Superior temporal gyrus (tissue), 1 donor: ENCODE measurements at regions not wholly inside any gene's neighbourhood (a gene's known extent, or its start where the extent isn't known, plus 50 kb on each side); places are given as distances from the start of the nearest gene placed in this dataset.

Experiments used
- DNase-seq: peaks from one replicate; pipeline ENCODE4 v3.0.0-alpha.2; 2016; ENCODE audit errors: extremely low spot score

DNA sequence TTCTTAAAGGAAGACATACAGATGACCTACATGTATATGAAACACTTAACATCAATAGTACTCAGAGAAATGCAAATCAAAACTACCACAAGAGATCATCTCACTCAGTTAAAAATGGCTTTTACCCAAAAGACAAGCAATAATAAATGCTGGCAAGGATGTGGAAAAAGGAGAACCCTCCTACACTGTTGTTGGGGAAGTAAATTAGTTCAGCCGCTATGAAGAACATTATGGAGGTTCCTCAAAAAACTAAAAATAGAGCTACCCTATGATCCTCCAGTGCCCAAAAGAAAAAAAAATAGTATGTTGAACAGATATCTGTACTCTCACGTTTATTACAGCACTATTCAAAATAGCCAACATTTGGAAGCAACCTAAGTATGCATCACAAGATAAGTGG lies 1579.4 kb upstream of the TMEFF2 start:
- DNase-seq = no peak

DNA sequence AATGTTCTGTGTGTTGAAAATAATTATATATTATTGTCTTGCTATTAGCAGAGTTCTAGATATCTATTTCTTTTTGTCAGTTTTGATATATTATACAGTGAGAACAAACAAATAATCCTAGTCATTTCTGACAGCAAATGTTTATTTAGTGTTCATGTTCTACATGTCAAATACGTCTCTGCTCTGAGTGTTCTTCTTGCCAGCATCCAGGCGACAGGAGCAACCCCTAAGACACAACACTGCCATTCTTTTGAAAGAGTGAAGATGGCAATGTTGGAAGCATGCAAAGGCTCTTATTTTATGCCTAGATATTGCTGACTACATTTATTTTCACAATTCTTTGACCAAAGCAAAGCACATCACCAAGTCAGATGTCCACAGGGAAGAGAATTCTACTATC lies 1556.6 kb upstream of the TMEFF2 start:
- no peak for DNase-seq

DNA sequence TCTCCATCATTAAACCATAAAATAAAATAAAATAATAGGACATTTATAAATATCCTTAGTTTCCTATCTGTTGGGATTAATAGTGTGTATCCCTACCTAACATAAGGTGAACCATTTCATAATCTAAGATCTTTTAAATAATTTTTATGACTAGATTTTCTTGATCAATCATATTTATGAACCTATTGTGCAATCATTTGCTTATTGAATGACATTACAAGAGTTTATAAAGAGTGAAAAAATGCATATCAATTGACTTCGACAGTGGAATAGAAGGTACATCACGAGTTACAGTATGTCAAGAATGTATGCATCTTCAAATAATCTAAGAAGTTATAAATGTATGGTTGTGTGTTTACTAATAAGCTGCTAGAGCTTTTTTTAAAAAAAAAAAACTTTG lies 1554.8 kb upstream of the TMEFF2 start:
- DNase-seq = no peak

DNA sequence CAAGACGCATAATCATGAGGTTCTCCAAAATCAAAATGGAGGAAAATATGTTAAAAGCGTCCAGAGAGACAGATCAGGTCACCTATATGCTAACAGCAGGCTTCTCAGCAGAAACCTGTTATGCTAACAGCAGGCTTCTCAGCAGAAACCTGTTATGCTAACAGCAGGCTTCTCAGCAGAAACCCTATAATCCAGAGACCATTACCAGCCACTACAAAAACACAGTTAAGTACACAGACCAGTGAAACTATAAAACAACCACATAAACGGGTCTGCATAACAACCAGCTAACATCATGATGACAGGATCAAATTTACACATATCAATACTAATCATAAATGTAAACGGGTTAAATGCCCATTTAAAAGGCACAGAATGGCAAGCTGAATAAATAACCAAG lies 1548.4 kb upstream of the TMEFF2 start:
- no peak for DNase-seq

DNA sequence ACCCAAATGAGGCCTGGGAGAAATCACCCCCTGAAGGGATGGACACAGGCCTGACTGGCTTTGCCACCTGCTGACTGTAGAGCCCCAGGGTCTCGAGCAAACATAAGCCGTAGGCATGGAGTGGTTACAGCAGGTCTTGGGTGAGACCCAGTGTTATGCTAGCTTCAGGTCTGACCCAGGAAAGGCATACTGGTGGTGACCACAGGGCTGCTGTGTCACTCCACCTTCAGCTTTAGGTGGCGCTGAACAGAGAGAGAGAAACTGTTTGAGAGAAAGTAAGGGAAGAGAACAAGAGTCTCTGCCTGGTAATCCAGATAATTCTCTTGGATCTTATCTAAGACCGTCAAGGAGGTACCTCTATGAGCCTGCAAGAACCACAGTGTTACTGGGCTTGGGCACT lies 1544.2 kb upstream of the TMEFF2 start:
- no peak for DNase-seq

DNA sequence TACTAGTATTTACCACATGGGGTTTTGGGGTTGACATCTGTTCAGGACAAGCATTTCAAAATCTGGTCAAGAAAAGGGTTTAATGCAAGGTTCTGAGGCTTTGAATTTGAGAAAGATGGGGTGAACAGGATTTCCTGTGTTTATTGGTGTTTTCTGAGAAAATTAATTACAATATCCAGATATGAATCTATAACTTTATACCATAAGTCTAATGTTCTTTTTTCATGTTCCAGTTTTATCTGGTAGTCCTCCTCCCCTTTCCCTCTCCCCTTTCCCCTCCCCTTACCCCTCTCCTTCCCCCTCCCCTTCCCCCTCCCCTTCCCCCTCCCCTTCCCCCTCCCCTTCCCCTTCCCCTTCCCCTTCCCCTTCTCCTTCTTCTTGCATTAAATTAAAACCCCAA lies 1518.2 kb upstream of the TMEFF2 start:
- no peak for DNase-seq

DNA sequence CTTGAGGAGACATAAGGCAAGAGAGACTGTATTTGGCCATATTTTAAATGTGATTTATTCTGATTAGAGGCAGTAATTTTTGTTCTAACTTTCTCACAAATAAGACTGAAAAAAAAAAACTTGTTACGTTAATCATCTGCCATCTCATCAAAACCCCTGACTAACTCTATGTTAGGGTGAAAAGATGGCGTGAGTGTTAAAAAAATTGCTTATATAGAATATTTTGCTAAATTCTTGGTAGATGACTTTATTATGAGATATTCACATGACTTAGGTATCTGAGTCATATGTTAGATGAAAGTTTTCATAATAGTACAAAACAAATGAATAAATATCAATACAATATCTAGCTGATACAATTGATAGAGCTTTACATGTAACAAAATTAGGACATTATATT lies 1508.7 kb upstream of the TMEFF2 start:
- DNase-seq = no peak

DNA sequence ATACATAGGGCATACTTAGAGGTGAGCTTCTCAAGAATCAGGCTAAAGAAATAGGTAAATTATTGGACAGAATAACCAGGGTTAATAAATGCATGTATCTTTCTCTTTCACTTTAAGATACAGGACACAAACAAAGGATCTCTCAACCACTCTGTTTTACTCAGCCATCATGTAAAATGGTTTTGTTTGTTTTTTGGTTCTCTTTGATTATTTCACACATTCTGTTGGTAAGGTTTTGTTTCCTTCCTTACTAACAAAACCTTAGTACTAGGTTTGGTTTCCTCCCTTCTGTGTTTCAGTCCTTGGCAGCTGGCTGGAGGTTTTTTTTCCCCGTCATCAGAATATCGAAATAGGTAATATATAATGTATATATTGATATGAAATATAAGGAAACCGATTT lies 1506.8 kb upstream of the TMEFF2 start:
- no peak for DNase-seq

DNA sequence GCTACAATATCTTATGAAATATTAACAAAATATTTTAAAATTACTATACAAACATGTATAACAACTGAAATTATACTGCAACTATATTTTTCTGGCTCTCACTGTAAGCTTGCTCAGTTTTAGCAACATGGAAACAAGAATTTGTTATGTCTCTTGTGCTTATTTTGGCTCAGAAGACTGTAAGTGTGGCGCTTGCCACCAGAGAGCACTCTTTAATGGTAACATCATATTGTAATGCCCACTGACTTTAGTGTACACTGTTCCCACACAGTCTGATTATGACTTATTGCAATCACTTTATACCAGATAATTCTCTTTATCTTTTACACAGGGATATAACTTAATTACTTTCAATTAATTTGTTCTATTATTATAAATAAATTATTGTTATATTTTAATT lies 1500.6 kb upstream of the TMEFF2 start:
- peak; percentile 32 for DNase-seq

DNA sequence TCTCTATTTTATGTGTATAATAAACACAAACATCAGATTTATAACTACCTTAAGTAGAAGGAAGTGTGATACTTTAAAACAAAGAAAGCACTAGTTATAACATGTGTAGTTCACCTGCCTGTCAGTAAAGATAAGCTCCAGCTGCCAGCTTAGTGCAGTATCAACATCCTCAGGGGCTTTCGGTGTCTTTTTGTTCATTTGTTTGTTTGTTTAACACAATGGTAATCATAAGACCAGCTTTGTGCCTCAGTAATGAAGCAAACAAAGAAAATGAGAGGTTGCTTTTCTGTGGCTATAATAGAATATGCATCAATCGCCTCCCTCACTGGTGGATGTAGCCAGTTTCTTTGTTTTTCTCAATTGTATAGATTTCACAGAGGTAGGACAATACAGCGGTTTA lies 1499.0 kb upstream of the TMEFF2 start:
- no peak for DNase-seq

DNA sequence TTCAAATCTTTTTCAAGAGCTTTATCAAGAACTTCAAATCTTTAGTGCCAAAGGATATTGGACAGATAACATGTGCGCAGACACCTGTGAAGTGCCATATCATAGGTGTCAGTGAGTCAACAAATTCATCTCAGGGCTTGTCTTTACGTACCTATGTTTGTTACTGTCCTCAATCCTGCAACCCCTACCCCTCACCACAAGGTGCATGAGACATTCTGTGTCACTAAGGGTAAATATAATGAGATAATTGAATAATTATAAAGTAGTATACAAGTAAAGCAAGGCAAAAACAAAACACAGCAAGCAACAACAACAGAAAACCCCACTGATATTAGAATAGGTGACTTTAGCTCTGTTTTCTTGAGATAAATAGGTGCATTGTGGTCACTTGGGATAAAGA lies 1495.8 kb upstream of the TMEFF2 start:
- no peak for DNase-seq

DNA sequence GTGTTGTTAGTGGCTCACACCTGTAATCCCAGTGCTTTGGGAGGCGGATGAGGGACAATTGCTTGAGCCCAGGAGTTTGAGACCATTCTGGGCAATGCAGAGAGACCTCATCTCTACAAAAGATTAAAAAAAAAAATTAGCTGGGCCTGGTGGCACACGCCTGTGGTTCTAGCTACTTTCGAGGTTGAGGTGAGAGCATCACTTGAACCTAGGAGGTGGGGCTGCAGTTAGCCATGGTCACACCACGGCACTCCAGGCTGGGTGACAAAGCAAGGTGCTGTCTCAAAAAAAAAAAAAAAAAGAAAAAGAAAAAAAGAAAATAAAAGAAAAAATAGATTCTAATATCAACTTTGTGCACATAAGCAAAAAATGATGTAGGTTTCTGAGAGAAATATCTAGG lies 1492.5 kb upstream of the TMEFF2 start:
- DNase-seq = no peak

DNA sequence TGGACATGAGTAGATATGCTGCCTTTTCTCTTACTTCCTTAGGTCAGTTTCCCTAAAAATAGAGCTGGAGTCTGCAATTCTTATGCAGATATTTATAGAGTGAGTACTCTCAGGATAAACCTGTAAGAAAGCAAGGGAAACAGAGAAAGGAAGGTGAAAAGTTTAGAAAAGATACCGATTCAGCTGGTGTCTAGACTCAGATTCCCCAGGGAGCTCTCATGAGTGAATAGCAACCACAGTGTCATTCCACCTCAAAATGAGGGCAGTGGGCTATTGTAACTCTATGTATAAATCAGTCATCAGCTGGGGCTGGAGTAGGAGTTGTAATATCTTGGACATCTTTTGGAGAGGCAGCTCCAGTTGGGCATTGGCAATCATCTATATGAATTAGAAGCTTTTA lies 1485.1 kb upstream of the TMEFF2 start:
- DNase-seq = no peak

DNA sequence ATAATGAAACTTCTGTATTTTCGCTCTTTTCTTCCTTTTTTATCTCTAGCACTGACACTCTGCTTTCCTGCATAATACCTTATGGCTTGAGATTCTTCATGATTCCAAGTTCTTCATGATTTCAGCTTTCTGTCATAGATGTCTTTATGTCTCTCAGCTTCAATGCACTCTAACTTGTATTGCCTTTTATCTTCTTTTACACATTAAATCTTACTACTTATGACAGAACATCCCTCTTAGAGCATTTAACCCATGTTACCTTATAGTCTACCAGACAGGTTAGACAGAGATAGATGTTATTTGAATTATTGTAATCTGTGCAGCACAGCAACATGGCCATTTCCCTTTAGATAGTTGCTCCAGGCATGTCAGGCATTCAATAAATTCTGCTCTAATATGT lies 1475.7 kb upstream of the TMEFF2 start:
- DNase-seq = no peak

DNA sequence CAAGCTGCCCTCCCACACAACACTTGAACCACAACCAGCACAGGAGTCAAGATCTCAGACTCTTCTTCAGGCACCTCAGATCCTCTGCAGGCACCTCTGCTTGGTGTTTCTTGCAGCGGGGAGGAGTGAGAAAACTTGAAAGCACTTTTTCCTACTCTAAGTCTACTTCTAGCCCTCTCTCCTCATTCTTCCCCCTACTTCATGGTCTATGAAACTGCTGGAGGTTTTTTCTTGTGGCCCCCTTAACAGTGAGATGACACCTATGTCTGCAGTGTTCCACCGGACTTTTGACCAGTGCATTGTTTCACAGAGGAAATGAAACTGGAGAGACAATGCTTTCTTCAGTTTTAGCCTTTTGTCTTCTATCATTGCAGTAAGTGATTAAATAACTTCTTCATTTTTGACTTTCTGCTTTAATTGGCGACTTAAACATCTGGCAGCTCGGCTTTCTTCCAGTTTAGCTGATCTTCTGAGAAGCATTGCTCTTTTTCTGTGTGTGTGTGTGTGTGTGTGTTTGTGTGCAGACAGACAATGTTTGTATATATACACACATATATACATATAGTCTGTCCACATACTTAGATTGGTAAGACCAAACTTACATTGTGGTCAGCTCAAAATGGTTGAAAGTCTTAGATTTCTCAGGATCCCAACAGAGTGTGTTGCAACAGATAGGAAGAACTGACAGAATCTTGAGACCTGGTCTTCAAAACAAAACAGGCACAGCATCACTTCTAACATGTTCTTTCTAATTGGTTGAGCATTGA lies 1474.0 kb upstream of the TMEFF2 start:
- DNase-seq = no peak

DNA sequence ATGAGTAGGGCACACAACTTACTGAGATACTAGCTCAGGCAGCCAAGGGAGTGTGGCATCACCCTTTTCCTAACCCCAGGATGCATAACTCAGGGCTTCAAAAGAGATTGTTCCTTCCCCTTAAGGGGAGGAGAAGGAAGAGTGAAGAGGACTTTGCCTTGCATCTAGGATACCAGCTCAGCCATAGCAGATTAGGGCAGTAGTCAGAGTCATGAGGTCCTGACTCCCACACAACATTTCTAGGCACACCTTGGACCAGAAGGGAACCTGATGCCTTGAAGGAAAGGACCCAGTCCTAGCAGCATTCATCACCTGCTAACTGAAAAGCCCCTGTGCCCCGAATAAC lies 1433.2 kb upstream of the TMEFF2 start:
- DNase-seq = no peak

DNA sequence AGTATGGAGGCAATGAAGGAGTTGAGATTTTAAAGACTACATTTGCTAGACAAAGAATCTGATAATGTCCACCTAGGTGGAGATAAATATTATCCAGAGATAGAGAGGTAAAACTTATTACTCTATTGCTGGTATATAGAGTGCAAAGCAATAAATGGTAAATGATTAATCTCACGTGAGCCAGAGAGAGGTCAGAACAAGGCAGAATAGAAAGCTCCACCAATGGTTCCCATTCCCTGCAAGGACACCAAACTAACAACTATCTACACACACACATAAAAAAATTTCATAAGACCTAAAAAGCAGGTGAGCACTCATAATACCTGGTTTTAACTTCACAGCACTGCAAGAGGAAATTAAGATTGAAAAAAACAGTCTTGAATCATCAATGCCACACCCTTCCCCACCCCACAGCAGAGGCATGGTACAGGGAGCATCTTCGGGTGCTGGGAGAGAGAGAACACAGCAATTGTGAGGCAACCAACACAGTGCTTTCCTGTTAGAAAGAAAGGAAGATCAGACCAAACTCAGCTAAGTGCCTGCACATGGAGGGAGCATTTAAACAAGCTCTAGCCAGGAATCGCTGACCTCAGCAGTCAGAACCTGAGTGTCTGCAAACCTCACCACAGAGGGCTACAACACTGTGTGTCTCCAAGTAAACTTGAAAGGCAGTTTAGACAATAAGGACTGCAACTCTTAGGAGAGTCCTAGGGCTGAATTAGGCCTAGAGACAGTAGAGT lies 1432.6 kb upstream of the TMEFF2 start:
- DNase-seq = no peak

DNA sequence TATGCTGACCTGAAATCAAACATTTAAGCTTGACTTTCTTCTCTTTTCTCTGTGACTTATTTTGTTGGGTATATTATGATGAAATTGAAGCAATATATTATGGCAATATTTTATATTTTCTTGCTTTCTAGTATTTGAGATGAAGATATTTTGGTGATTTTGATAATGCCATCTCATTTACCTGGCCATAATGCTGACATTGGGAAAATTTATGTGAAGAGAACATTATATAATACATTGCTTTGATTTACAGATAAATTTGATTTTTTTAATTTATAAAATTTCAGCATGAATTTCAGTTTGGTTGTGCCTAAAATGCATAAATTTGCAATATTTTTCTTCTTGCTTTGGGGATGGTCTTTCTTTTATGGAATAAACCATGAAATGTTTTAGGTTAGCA lies 1413.7 kb upstream of the TMEFF2 start:
- no peak for DNase-seq

DNA sequence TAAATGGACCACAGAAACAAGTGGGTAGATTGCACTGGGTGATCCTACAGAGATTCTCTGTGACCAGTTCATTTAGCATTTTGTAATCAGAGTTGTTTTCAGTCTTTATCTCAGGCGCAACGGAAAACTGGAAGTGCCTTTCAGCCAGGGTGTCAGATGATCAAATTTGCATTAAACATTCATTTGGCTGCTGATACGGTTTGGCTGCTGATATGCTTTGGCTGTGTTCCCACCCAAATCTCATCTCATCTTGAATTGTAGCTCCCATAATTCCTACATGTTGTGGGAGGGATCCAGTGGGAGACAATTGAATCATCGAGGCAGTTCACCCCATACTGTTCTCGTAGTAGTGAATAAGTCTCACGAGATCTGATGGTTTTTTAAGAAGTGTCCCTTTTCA lies 1396.1 kb upstream of the TMEFF2 start:
- no peak for DNase-seq

DNA sequence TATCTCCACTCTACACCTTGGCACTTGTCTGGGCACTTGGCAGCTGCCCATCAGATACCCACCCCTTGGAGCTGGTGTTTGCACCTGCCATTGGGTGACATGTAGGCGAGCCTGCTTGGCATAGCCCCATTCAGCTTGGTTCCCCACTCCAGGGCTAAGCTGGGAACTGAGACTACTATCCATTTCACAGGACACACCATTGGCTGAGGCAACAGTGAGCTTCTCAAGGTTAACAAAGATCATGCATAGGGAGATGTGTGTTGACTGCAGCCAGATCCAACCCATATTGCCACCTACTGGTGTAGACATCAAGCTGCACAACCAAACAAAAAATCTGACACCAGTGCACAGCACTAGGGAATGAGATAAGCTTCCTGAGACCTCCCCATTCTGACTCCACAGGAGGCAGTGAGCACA lies 1389.8 kb upstream of the TMEFF2 start:
- no peak for DNase-seq

DNA sequence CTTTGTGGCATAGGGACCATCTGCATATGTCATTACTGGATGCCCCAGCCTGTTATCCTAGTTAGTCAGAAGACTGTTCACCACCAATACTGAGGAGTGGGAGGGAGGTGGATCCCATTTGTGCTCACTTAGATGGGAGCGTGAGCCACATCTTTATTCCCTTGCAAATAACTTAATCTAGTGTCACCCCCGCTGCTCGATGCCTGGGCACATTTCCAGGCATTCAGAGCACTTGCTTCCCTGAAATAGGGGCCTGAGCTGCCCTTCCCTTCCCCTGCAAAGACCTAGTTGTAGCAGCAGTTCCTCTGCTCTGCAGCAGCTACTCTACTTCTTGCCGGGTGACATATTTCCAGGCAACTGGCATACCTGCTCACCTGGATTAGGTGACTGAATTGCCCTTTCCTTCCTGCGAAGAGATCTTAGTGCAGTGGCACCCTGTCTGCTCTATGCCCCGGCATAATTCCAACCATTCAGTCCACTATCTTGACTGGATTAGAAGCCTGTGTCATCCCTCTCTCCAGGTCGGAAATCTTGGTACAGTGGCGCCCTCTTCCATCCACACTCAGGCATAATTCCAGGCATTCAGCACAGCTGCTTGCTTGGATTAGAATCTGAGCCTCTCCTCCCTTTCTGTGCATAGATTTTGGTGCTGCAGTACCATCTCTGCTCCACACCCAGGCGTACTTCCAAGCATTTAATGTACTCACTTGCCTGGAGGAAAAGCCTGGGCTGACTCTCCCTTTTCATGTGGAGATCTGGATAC lies 1389.1 kb upstream of the TMEFF2 start:
- no peak for DNase-seq

DNA sequence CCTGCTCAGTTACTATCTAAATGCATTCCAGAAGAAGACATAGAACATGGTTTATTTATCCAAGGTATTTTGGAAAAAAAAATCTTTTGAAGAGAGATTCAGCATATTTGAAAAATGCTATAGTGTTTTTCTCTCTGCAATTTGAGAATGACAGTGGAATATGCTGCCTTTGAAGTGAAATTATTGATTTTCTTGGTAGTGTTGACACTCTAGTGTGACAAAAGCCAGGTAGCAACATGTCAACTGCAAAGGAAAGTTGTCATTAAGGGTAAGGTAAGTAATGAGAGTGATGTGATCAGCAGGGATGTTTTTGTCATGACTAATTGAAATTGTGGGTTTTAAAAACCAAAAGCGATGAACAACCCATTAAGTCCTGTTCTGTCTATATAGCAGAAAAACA lies 1387.1 kb upstream of the TMEFF2 start:
- no peak for DNase-seq
